Kasumi-1 (cell line): ENCODE measurements at regions not wholly inside any gene's neighbourhood (a gene's known extent, or its start where the extent isn't known, plus 50 kb on each side); places are given as distances from the start of the nearest gene placed in this dataset.
"Not testable (repeated sequence)": the region's sequence is repeated elsewhere in the genome, so short reads cannot be mapped to it uniquely, and the experiment has no call there.

Experiments
- DNase-seq, 2 experiments: peaks; one replicate each; lab custom pipeline; 2025; lab: John Stamatoyannopoulos, UW

- DNase-seq = no peak
Observed at GRCh38 chr18:51458861-51459260, 261.4 kb upstream of the MEX3C start.

GRCh38 chr18:51461956-51462355 lies 264.5 kb upstream of the MEX3C start:
- DNase-seq = no peak

DNA sequence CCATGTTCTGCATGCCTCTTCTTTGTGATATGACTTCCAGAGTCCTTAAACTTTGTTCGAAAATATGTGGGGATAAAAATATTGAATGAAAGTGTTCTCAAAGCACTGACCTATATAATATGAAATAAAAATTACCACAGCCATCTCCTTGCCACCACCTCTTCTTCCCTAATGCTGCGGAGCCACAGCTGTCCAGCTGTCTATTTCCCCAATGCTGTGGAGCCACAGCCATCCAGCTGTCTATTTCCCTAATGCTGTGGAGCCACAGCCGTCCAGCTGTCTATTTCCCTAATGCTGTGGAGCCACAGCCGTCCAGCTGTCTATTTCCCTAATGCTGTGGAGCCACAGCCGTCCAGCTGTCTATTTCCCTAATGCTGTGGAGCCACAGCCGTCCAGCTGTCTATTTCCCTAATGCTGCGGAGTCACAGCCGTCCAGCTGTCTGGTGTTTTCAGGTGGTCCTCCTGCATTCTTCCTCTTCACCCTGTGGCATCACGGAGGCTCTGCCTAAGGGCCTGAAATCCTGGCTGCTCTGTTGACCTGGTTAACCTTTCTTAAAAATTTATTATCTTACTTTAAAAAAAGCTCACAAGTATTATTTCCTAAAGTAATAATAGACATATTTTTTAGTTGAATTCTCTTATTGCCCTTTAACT lies 266.1 kb upstream of the MEX3C start:
- no peak for DNase-seq

DNA sequence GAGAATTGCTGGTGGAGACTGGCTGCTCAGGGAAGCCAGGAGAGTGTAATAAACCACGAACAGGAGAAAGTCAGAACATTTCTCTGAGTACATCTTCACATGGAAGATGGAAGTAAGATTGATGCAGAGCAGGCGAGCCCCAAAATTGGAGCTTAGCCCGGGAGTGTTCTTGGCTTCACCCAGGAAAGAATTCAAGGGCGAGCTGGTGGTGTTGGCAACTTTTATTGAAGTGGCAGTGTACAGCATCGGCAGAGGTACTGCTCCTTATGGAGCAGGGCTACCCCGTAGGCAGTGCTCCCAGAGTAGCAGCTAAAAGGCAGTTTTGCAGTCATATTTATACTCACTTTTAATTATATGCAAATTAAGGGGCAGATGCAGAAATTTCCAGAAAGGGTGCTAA lies 281.4 kb upstream of the MEX3C start:
- no peak for DNase-seq

- DNase-seq = no peak
Observed at GRCh38 chr18:51479736-51480135, 282.3 kb upstream of the MEX3C start.

DNA sequence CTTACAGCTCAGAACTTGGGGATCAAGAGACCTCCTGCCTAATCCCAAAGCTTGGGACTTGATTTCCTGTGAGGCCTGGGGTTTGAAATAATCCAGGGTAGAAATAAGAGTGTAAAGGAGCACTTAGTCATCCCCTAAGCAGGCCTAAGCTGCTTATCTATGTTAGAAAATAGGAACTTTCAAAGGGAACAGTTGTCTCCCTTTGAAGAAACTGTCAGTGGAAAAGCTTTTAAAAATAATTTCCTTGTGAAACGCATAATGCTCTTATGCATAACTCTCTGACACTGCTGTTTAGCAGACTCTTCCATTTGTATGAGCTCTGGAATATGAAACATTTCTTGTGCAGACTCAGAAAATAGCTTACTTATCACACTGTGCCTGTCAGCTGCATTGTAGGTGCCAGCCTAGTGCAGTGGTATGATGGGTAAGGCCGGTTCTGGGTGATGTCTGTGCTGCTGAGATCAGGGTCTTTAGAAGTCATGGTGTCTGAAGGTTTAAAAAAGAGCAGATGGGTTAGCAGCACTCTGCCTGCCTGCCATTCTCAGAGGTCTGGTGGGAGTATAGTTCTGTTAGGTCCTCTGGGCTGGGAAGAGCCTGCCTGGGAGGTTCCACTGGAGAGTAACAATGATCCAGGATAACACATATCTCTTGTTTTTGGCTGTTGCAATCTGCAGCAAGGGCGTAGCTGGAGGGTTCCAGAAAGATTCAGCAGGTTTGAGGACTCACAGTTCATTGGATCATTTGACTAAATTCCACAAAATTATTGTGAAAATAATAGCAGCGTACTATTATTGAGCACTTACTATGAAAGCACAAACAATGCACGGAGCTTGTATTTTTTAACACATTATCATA lies 283.2 kb upstream of the MEX3C start:
- no peak for DNase-seq

DNA sequence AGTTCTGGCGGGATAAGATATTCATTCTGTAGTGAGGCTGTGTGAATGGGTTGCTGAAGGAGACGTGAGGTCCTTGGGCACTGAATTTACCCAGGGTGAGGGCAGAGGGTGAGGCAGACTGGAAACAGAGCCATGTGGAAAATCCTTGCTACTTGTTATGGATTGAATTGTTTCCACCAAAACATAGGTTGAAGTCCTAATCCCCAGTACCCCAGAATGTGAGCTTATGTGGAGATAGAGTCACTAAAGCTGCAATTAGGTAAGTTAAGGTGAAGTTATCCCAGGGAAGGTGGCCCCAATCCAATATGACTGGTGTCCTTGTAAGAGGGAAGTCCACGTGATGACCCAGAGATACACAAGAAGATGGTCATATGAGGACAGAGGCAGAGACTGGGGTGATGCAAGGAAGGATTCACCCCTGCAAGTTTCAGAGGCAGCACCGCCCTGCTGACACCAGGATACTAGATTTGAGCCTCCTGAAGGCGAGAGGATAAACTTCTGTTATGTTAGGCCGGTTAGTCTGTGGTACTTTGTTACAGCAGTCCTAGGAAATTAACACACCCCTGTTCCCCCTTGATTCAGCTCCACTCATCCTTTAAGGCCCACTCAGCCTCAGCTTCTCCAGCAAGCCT lies 289.4 kb upstream of the MEX3C start:
- no peak for DNase-seq

DNA sequence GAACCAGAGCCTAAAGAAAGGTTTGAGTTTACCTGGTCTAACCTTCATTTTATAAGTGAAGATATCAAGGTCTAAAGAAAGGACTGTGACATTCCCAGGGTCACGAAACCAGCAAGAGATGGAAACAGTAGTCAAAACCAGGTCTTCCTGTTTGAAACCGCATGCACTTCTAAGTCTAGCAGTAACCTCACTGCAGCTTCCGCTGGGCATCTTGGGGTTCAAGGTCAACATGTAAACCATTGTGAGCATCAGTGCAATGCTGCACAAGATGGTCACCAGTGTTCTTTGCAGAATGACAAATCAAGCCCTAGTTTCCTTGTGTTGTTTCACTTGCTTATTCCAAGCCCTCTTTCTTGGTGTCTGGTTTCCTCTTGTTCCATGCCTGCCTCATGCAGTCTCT lies 292.9 kb upstream of the MEX3C start:
- no peak for DNase-seq

GRCh38 chr18:51490860-51491259 lies 293.4 kb upstream of the MEX3C start:
- DNase-seq = no peak

DNA sequence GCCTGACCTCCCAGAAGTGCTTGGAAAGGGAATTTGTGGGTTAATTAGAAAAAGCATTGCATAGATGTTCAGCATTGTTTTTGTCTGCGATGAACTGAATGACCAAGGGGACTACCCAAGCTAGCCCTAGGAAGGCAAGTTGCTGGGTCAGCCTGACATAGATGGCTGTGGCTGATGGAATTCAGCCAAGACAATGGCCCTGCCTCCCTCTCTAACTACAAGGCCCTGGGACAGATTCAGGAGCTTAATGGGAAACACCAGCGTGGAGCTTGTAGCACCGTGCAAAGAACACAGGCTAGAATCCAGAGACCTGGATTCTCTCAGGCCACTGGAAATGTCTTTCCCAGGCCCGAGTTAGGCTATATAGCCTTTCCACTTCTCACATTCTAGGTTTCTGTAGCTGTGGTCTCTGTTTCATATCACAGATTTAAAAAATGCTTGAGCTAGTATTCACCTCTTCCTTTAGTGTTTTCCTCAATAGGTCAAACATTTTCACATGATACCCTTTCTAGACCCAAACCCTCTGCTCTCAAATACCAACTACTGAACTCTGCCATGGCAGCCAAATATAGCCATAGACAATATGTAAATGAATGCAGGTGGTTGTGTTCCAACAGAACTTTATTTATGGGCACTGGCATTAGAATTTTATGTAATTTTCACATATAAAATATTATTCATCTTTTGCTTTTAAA lies 294.3 kb upstream of the MEX3C start:
- no peak for DNase-seq

DNA sequence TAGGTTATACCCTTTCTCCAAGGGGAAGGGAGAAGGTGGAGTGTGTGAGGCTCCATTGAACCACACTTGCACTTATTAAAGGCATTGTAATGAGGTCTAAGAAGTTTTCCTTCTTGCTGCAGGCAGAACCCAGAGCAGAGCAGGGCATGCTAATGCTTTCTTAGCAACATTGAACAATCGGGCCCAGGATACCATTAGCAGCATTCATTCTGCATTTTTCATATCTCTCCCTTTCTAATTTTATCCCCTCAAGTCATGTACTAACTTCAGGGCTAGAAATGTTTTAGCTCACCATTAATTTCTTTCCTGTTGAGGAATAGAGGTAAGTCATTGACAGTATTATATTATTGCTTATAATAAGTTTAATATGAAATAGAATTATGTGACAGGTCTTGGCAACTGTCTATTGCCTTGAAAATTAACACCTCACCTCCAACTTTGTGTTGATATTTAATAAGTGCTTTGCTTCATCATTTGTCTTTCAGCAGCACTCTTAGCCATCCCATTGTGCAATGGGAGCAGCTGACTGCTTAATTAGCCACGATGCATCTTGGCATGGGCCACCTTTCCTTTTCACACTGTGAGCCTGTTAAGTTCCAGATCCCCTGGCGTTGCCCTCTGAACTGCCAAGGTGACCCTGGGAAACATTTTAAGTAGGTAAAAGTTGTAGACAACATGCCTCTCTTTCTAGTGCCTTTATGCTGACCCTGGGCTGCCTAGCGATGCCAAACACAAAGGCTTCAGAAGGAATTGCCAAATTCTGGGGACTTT lies 300.8 kb upstream of the MEX3C start:
- DNase-seq = no peak

GRCh38 chr18:51503351-51503750 lies 305.9 kb upstream of the MEX3C start:
- no peak for DNase-seq

GRCh38 chr18:51506811-51507210 lies 309.3 kb upstream of the MEX3C start:
- DNase-seq = no peak

DNA sequence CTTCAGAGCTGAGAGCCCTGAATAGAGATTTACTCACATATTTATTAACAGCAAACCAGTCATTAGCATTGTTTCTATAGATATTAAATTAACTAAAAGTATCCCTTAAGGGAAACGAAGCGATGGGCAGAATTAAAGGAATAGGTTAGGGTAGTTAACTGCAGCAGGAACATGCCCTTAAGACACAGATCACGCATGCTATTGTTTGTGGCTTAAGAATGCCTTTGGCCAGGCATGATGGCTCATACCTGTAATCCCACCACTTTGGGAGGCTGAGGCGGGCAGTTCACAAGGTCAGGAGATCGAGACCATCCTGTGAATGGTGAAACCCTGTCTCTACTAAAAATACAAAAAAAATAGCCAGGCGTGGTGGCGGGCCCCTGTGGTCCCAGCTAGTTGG lies 310.9 kb upstream of the MEX3C start:
- DNase-seq = not testable (repeated sequence)

- no peak for DNase-seq
Observed at GRCh38 chr18:51510020-51510419, 312.5 kb upstream of the MEX3C start.

- DNase-seq = no peak
Observed at GRCh38 chr18:51513517-51513916, 316.0 kb upstream of the MEX3C start.

DNA sequence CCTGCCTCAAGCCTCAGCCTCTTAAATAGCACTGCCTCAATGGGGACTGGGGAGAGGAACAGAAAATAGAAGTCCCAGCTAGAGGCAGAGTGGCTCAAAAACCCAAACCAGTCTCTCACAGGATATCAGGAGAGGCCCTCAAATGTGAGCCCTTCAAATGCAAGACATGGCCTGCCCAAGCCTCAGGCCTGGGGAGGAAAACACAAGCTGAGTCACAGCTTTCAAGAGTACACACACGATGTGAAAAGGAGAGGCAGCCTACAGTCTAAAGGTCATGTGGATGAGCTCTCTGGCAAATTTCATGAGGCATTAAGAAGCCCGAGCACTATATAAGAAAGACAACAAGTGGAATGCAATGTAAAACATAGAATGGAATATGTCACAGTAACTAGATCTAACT lies 316.6 kb upstream of the MEX3C start:
- DNase-seq = no peak

GRCh38 chr18:51516478-51517038 lies 319.1 kb upstream of the MEX3C start:
- no peak for DNase-seq

DNA sequence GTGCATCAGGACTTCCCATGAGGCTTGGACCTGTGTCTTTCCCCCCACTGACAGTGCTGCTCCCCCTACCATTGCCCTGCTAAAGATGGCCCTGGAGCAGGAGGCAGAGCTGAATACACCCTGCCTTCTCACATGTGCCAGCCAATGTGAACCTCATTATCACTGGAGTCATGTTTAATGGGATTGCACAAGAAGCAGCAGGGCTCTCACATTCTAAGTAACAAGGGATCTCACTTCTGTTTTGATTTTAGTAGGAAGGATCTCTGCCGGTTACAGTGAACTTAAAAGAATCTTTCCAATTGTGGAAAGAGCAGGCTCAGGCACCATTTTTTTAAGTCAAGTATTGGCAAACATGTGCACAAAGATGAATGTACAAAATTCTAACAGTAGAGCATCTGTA lies 322.1 kb upstream of the MEX3C start:
- no peak for DNase-seq

- DNase-seq = no peak
Observed at GRCh38 chr18:51520676-51521180, 323.2 kb upstream of the MEX3C start.

GRCh38 chr18:51522338-51522737 lies 324.9 kb upstream of the MEX3C start:
- DNase-seq = no peak
